Fibroblast of lung (primary cell): ENCODE measurements at regions not wholly inside any gene's neighbourhood (a gene's known extent, or its start where the extent isn't known, plus 50 kb on each side); places are given as distances from the start of the nearest gene placed in this dataset.

ENCODE experiments used
- EZH2 ChIP-seq: IDR thresholded peaks from 2 replicates; pipeline ENCODE4 v1.5.1; 2012; ENCODE audit warnings: low read length, control low read depth, mild to moderate bottlenecking; ENCODE audit errors: missing control alignments
- TF ChIP-seq, protein P1 (sequence below), 2 donors: IDR thresholded peaks in 1 of 2; conservative IDR thresholded peaks in 1 of 2; 1 replicate in 1 of 2; 2 replicates in 1 of 2; pipeline ENCODE4 v1.5.1; 2011 to 2012; ENCODE audit warnings: low read length in 2 of 2, control low read depth in 1 of 2, inconsistent platforms in 1 of 2, low read depth in 1 of 2, mild to moderate bottlenecking in 1 of 2

DNA sequence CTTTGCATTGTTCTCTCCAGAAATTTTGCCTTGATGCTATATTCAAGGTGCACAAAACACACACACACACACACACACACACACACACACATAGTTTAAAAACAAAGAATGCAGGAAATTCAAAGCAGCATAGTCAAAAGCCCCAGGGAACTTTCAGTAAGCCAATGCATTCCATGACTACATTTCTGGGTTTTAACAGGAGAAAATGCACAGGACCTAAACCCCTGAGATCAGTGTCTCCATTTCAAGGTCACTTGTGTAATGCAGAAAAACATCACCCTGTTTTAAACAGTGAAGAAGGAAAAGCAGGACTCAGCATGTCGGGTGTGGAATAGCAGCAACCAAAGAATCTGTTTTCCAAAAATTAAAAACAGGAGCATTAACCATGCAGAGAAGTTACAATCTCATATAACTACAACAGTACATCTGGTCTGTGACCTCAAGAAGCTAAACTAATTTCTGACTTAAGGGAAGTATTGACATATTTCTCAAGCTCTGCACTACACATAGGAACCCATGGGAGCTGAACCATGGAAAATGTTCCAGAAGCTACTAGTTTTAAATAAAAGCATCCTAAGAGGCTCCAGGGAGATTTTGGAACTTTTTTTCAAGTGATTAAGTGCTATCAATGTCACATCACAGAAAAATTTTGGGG lies 296.7 kb downstream of the HINT1 start:
- TF ChIP-seq, protein P1, sequence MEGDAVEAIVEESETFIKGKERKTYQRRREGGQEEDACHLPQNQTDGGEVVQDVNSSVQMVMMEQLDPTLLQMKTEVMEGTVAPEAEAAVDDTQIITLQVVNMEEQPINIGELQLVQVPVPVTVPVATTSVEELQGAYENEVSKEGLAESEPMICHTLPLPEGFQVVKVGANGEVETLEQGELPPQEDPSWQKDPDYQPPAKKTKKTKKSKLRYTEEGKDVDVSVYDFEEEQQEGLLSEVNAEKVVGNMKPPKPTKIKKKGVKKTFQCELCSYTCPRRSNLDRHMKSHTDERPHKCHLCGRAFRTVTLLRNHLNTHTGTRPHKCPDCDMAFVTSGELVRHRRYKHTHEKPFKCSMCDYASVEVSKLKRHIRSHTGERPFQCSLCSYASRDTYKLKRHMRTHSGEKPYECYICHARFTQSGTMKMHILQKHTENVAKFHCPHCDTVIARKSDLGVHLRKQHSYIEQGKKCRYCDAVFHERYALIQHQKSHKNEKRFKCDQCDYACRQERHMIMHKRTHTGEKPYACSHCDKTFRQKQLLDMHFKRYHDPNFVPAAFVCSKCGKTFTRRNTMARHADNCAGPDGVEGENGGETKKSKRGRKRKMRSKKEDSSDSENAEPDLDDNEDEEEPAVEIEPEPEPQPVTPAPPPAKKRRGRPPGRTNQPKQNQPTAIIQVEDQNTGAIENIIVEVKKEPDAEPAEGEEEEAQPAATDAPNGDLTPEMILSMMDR (conservative IDR thresholded peaks at IDR 0.05 in 1 of 2, IDR thresholded peaks at IDR 0.05 in 1 of 2; ENCODE audit: low read depth in 1 of 2, low read length in 2 of 2) = no peak
- no peak for TF ChIP-seq EZH2
